Trophoblast cell (in vitro differentiated cells and primary cell): ENCODE measurements at regions not wholly inside any gene's neighbourhood (a gene's known extent, or its start where the extent isn't known, plus 50 kb on each side); places are given as distances from the start of the nearest gene placed in this dataset.

Experiments
- DNase-seq, 2 donors: peaks; one replicate each; pipeline ENCODE4 v3.0.0-alpha.2; 2016
- H2AFZ ChIP-seq: 2 replicates; pipeline ENCODE4 v1.6.1; 2013; ENCODE audit warnings: low read length, moderate library complexity, mild to moderate bottlenecking; ENCODE audit not compliant: insufficient read depth, poor library complexity
- H2AK5ac ChIP-seq: 2 replicates; pipeline ENCODE4 v1.6.1; 2013; ENCODE audit warnings: mild to moderate bottlenecking, low read length
- H2BK120ac ChIP-seq: 2 replicates; pipeline ENCODE4 v1.6.1; 2013; ENCODE audit warnings: low read length, mild to moderate bottlenecking, moderate library complexity; ENCODE audit not compliant: insufficient read depth, poor library complexity
- H2BK12ac ChIP-seq: 2 replicates; pipeline ENCODE4 v1.6.1; 2013; ENCODE audit warnings: mild to moderate bottlenecking, low read length, moderate library complexity
- H2BK5ac ChIP-seq: 2 replicates; pipeline ENCODE4 v1.6.1; 2013; ENCODE audit warnings: low read length, low read depth, moderate library complexity, mild to moderate bottlenecking; ENCODE audit not compliant: poor library complexity
- H3K14ac ChIP-seq: 2 replicates; pipeline ENCODE4 v1.6.1; 2013; ENCODE audit warnings: mild to moderate bottlenecking, low read length
- H3K18ac ChIP-seq: 2 replicates; pipeline ENCODE4 v1.6.1; 2013; ENCODE audit warnings: mild to moderate bottlenecking, low read length
- H3K23ac ChIP-seq: 2 replicates; pipeline ENCODE4 v1.6.1; 2013; ENCODE audit warnings: low read length
- H3K27ac ChIP-seq: 2 replicates; pipeline ENCODE4 v1.5.1; 2013; ENCODE audit warnings: low read depth, mild to moderate bottlenecking, inconsistent platforms, low read length, moderate library complexity
- H3K27me3 ChIP-seq: 2 replicates; pipeline ENCODE4 v1.6.1; 2013; ENCODE audit warnings: inconsistent platforms, mild to moderate bottlenecking, low read length, moderate library complexity; ENCODE audit not compliant: insufficient read depth
- H3K36me3 ChIP-seq, 2 experiments: 1 replicate in 1 of 2; 2 replicates in 1 of 2; pipeline ENCODE4 v1.6.1; 2013; ENCODE audit warnings: low read length in 2 of 2, mild to moderate bottlenecking in 2 of 2, moderate library complexity in 1 of 2; ENCODE audit not compliant: insufficient read depth in 2 of 2, control insufficient read depth in 1 of 2
- H3K4ac ChIP-seq: 2 replicates; pipeline ENCODE4 v1.6.1; 2013; ENCODE audit warnings: low read depth, mild to moderate bottlenecking, low read length, moderate library complexity
- H3K4me1 ChIP-seq, 2 experiments: 1 replicate in 1 of 2; 2 replicates in 1 of 2; pipeline ENCODE4 v1.6.1; 2013; ENCODE audit warnings: low read length in 2 of 2, mild to moderate bottlenecking in 2 of 2, moderate library complexity in 1 of 2; ENCODE audit not compliant: insufficient read depth in 2 of 2, control insufficient read depth in 1 of 2
- H3K4me2 ChIP-seq: 2 replicates; pipeline ENCODE4 v1.6.1; 2013; ENCODE audit warnings: inconsistent platforms, mild to moderate bottlenecking, low read length, moderate library complexity
- H3K4me3 ChIP-seq: 2 replicates; pipeline ENCODE4 v1.5.1; 2013; ENCODE audit warnings: mild to moderate bottlenecking, low read depth, low read length, inconsistent platforms
- H3K79me1 ChIP-seq: one replicate; pipeline ENCODE4 v1.6.1; 2013; ENCODE audit warnings: low read length
- H3K79me2 ChIP-seq: 2 replicates; pipeline ENCODE4 v1.6.1; 2013; ENCODE audit warnings: low read length, mild to moderate bottlenecking; ENCODE audit not compliant: control insufficient read depth, insufficient read depth, poor library complexity
- H3K9ac ChIP-seq: 2 replicates; pipeline ENCODE4 v1.6.1; 2013; ENCODE audit warnings: mild to moderate bottlenecking, low read length
- H3K9me3 ChIP-seq: 2 replicates; pipeline ENCODE4 v1.6.1; 2013; ENCODE audit warnings: low read depth, mild to moderate bottlenecking, control low read depth, inconsistent platforms, low read length; ENCODE audit not compliant: insufficient read depth
- H4K12ac ChIP-seq: 2 replicates; pipeline ENCODE4 v1.6.1; 2013; ENCODE audit warnings: low read depth, mild to moderate bottlenecking, low read length, moderate library complexity
- H4K8ac ChIP-seq: 2 replicates; pipeline ENCODE4 v1.6.1; 2013; ENCODE audit warnings: low read depth, mild to moderate bottlenecking, low read length, moderate library complexity
- H4K91ac ChIP-seq: one replicate; pipeline ENCODE4 v1.6.1; 2013; ENCODE audit warnings: low read depth, mild to moderate bottlenecking, low read length, moderate library complexity
- WGBS: extraction: QIAGEN DNeasy Blood & Tissue Kit; methylation state at CpG from one replicate; pipeline ENCODE4 v1.1.7; 2013; ENCODE audit warnings: missing lambda C conversion rate; ENCODE audit not compliant: insufficient read length, insufficient coverage; ENCODE audit errors: extremely low coverage; 5-methylcytosine and 5-hydroxymethylcytosine counted together

DNA sequence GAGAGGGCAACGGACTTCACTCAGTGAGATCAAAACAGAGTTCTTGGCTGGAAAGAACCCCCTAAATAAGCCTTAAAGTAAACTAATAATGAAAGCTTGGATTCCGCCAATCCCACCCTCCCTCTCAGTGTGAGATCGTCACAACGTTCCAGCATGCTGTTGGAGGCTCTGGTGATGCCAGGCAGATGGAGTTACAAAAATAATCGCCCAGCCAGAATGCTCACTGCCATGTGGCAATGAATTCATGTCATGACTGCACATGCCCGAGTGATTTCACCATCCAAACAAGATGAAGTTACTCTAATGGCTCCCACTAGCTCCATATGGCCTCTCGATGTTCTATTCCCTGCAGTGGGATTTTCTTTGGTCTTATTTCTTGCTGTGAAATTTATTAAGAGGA, 248.0 kb downstream of the SPATA18 start:
- no peaks in the 10 kb centered on the region for H3K4me1 ChIP-seq
- WGBS = no CpG with 5 or more reads among the region's 7 CpGs
- H3K79me1 ChIP-seq = no peaks in the 10 kb centered on the region
- H2BK5ac ChIP-seq = no peak overlapping the region
- H3K4ac ChIP-seq = no peak overlapping the region
- no peak for DNase-seq
- H3K23ac ChIP-seq = no peak overlapping the region
- peaks cover 0 to 1% of the 10 kb centered on the region in 2 experiments for H3K36me3 ChIP-seq
- H3K79me2 ChIP-seq = no peaks in the 10 kb centered on the region
- no peak overlapping the region for H3K4me2 ChIP-seq
- H3K4me3 ChIP-seq = no peak overlapping the region
- H2AFZ ChIP-seq = no peak overlapping the region
- H3K27me3 ChIP-seq = no peaks in the 10 kb centered on the region
- H4K8ac ChIP-seq = no peak overlapping the region
- no peaks in the 10 kb centered on the region for H3K9me3 ChIP-seq
- no peak overlapping the region for H2BK12ac ChIP-seq
- H3K9ac ChIP-seq = no peak overlapping the region
- H4K12ac ChIP-seq = no peak overlapping the region
- H2AK5ac ChIP-seq = no peak overlapping the region
- no peak overlapping the region for H3K27ac ChIP-seq
- H3K18ac ChIP-seq = no peak overlapping the region
- H2BK120ac ChIP-seq = no peak overlapping the region
- H4K91ac ChIP-seq = no peak overlapping the region
- H3K14ac ChIP-seq = no peak overlapping the region

DNA sequence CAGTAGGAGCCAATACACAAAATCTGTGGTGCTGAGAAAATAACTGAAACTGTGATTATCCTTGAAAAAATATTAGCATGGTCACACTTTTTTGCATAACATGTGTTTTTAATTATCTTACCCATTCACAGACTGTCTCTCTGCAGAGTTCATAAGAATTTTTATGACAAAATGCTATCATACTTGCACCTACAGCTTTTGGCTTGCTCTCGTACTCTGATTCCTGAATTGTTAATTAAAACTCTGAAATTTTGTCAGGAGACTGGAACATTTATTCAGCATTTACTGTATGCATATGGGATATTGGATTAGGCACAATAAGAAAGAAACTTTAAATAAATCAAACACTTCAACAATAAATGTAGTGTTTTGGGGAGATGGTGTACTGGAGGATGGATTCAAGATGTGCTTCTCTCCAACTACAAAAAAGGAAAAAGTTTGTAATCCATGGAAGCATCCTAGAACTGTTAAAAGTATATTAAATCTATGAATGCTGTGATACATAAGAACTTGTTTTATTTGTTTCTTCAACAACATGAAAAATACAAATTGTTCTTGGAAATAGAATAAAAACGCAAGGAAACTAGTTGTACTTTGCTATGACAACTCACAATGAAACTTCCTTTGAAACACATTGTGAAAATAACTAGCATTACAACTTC, 260.5 kb downstream of the SPATA18 start:
- H3K4me3 ChIP-seq = no peak overlapping the region
- H4K91ac ChIP-seq = no peak overlapping the region
- no peak overlapping the region for H3K14ac ChIP-seq
- H4K8ac ChIP-seq = no peak overlapping the region
- WGBS = no CpG with 5 or more reads among the region's 2 CpGs
- H3K18ac ChIP-seq = no peak overlapping the region
- no peak overlapping the region for H3K4ac ChIP-seq
- no peak overlapping the region for H2BK120ac ChIP-seq
- H3K27me3 ChIP-seq = no peaks in the 10 kb centered on the region
- H3K9ac ChIP-seq = no peak overlapping the region
- no peak overlapping the region for H4K12ac ChIP-seq
- no peak overlapping the region for H2BK12ac ChIP-seq
- H3K79me1 ChIP-seq = peaks cover 5% of the 10 kb centered on the region
- no peak overlapping the region for H3K4me2 ChIP-seq
- no peak for DNase-seq
- no peak overlapping the region for H2BK5ac ChIP-seq
- H3K9me3 ChIP-seq = no peaks in the 10 kb centered on the region
- no peak overlapping the region for H2AFZ ChIP-seq
- no peak overlapping the region for H2AK5ac ChIP-seq
- H3K23ac ChIP-seq = no peak overlapping the region
- peak overlapping the region; percentile 7 for H3K27ac ChIP-seq
- H3K36me3 ChIP-seq = no peaks in the 10 kb centered on the region
- H3K79me2 ChIP-seq = no peaks in the 10 kb centered on the region
- peaks cover 5% of the 10 kb centered on the region in 2 experiments for H3K4me1 ChIP-seq

DNA sequence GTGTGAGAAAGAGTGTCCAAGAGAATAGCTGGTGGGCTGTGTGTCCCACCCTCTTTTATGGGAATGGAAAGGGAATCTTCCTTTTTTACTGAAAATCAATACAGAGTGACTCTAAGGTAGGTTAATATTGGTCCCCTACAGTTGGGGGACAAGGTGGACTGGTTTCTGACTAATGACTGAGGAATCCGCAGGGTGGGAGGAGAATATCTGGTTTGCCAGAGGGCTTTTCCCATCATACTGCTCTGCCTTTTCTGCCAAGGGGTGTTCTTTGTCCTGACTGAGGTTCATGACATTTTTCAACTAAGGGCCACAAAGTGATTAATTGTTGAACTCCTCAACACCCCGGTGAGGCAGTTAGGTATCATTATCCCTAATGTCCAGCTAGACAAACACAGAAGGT, 261.6 kb downstream of the SPATA18 start:
- no CpG with 5 or more reads among the region's 2 CpGs for WGBS
- H4K91ac ChIP-seq = peak overlapping the region; percentile 66
- no peak overlapping the region for H3K4me3 ChIP-seq
- H3K4me2 ChIP-seq = peak overlapping the region; percentile 32
- no peaks in the 10 kb centered on the region for H3K79me2 ChIP-seq
- no peak overlapping the region for H2AFZ ChIP-seq
- H3K27ac ChIP-seq = peak overlapping the region; percentile 82
- peak overlapping the region; percentile 97 for H2BK12ac ChIP-seq
- H2AK5ac ChIP-seq = no peak overlapping the region
- H3K23ac ChIP-seq = no peak overlapping the region
- peak overlapping the region; percentile 78 for H2BK120ac ChIP-seq
- no peaks in the 10 kb centered on the region for H3K36me3 ChIP-seq
- H4K12ac ChIP-seq = peak overlapping the region; percentile 64
- H3K9ac ChIP-seq = no peak overlapping the region
- H3K14ac ChIP-seq = peak overlapping the region; percentile 73
- H3K4me1 ChIP-seq = peaks cover 5 to 7% of the 10 kb centered on the region in 2 experiments
- peak overlapping the region; percentile 81 for H2BK5ac ChIP-seq
- peaks cover 5% of the 10 kb centered on the region for H3K79me1 ChIP-seq
- H3K18ac ChIP-seq = peak overlapping the region; percentile 75
- H3K27me3 ChIP-seq = no peaks in the 10 kb centered on the region
- peak in 1 of 2 donors; percentile 60 for DNase-seq
- H4K8ac ChIP-seq = peak overlapping the region; percentile 82
- peak overlapping the region; percentile 27 for H3K4ac ChIP-seq
- H3K9me3 ChIP-seq = no peaks in the 10 kb centered on the region

DNA sequence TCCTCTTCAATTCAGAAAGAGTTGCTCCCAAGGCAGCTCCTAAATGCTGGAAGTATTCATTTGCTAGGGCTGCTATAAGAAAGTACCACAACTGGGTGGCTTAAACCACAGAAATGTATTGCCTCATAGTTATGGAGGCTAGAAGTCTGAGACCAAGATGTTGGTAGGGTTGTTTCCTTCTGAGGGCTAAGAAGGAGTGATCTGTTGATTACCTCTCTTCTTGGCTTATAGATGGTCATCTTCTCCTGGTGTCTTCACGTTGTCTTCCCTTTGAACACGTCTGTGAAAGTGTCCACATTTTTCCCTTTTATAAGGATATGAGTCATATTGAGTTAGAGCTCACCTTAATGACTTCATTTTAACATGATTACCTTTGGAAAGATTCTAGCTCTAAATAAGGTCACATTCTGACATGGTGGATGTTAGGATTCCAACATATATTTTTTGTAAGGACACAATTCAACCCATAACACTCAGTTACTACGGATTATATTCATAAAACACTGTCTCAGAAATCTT, 266.3 kb downstream of the SPATA18 start:
- H3K4me2 ChIP-seq = no peak overlapping the region
- no peak overlapping the region for H4K91ac ChIP-seq
- H3K18ac ChIP-seq = no peak overlapping the region
- peak overlapping the region; percentile 53 for H2BK120ac ChIP-seq
- no peak overlapping the region for H2AK5ac ChIP-seq
- H2AFZ ChIP-seq = no peak overlapping the region
- no peak overlapping the region for H4K12ac ChIP-seq
- H3K4me1 ChIP-seq = peaks cover 5 to 12% of the 10 kb centered on the region in 2 experiments
- H4K8ac ChIP-seq = no peak overlapping the region
- no peak overlapping the region for H3K23ac ChIP-seq
- H3K4me3 ChIP-seq = no peak overlapping the region
- no peak overlapping the region for H2BK12ac ChIP-seq
- no peak overlapping the region for H3K14ac ChIP-seq
- no peak overlapping the region for H3K4ac ChIP-seq
- H3K27ac ChIP-seq = no peak overlapping the region
- H2BK5ac ChIP-seq = no peak overlapping the region
- no peaks in the 10 kb centered on the region for H3K79me2 ChIP-seq
- peaks cover 7% of the 10 kb centered on the region for H3K79me1 ChIP-seq
- peak in 1 of 2 donors; percentile 47 for DNase-seq
- H3K27me3 ChIP-seq = no peaks in the 10 kb centered on the region
- no peak overlapping the region for H3K9ac ChIP-seq
- H3K36me3 ChIP-seq = no peaks in the 10 kb centered on the region
- H3K9me3 ChIP-seq = no peaks in the 10 kb centered on the region
- no CpG with 5 or more reads among the region's 3 CpGs for WGBS
